AG10803 (cell line): ENCODE measurements at regions not wholly inside any gene's neighbourhood (a gene's known extent, or its start where the extent isn't known, plus 50 kb on each side); places are given as distances from the start of the nearest gene placed in this dataset.
"Not testable (repeated sequence)": the region's sequence is repeated elsewhere in the genome, so short reads cannot be mapped to it uniquely, and the experiment has no call there.

Experiments
- DNase-seq: peaks from one replicate; pipeline ENCODE4 v3.0.0; 2010; ENCODE audit warnings: low read depth
- H3K4me3 ChIP-seq: 2 replicates; pipeline ENCODE4 v1.5.1; 2011; ENCODE audit warnings: mild to moderate bottlenecking, low read length, control low read depth
- CTCF ChIP-seq: conservative IDR thresholded peaks from 2 replicates; pipeline ENCODE4 v1.5.1; 2011; ENCODE audit warnings: mild to moderate bottlenecking, low read length, control low read depth, inconsistent platforms

GRCh38 chr3:10109-10996 lies 186.2 kb upstream of the CHL1 start:
- peak; percentile 2 for DNase-seq
- not testable (repeated sequence) for H3K4me3 ChIP-seq

- peak; percentile 1 for DNase-seq
- H3K4me3 ChIP-seq = peak overlapping the region; percentile 27
- no peak for TF ChIP-seq CTCF
These were observed 184.8 kb upstream of the CHL1 start for GRCh38 chr3:11734-12133.

GRCh38 chr3:14652-15051 lies 181.9 kb upstream of the CHL1 start:
- TF ChIP-seq CTCF = no peak
- H3K4me3 ChIP-seq = no peak overlapping the region
- no peak for DNase-seq

- DNase-seq = no peak
- no peak for TF ChIP-seq CTCF
- no peak overlapping the region for H3K4me3 ChIP-seq
These were observed 180.2 kb upstream of the CHL1 start for GRCh38 chr3:16366-16765.

GRCh38 chr3:20421-20820 lies 176.1 kb upstream of the CHL1 start:
- no peak overlapping the region for H3K4me3 ChIP-seq
- DNase-seq = no peak
- no peak for TF ChIP-seq CTCF

GRCh38 chr3:24006-24405 lies 172.6 kb upstream of the CHL1 start:
- no peak overlapping the region for H3K4me3 ChIP-seq
- DNase-seq = no peak
- no peak for TF ChIP-seq CTCF

GRCh38 chr3:25056-25455 lies 171.5 kb upstream of the CHL1 start:
- TF ChIP-seq CTCF = no peak
- DNase-seq = no peak
- H3K4me3 ChIP-seq = no peak overlapping the region

GRCh38 chr3:35985-36384 lies 160.6 kb upstream of the CHL1 start:
- not testable (repeated sequence) for H3K4me3 ChIP-seq

More at GRCh38 chr3:35985-36384, 160.6 kb upstream of the CHL1 start:
- DNase-seq = not testable (repeated sequence)
